ENCODE measurements at regions not wholly inside any gene's neighbourhood (a gene's known extent, or its start where the extent isn't known, plus 50 kb on each side); places are given as distances from the start of the nearest gene placed in this dataset.

DNA sequence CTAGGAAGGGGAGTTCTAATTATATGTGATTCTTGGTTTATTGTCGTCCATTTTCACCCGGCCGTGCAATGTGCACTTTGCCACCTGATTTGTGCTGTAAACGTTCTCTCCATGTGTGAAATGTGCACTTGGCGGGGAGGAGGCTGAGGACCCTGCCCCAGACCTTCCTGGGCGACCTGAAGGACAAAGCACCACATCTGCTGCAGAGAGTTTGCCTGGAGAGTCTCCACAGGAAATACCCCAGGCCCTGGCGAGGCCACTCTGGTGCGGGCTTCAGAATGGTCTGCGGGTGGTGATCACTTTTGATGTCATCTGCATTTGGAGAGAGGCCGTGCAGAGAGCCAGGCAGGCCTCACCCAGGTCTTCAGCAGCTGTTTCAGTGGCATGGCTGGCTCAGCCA is 224.7 kb downstream of the BRD1 start:
- DNase-seq, result no peak

DNA sequence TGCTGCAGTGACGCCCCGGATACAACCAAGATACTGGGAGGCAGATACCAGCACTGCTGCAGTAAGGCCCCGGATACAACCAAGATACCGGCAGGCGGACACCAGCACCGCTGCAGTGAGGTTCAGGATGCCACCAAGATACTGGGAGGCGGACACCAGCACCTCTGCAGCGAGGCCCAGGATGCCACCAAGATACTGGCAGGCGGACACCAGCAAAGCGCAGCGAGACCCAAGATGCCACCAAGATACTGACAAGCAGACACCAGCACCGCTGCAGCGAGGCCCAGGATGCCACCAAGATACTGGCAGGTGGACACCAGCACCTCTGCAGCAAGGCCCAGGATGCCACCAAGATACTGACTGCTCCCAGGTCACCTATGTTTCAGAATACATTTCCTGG is 225.2 kb downstream of the BRD1 start:
- no peak for DNase-seq

DNA sequence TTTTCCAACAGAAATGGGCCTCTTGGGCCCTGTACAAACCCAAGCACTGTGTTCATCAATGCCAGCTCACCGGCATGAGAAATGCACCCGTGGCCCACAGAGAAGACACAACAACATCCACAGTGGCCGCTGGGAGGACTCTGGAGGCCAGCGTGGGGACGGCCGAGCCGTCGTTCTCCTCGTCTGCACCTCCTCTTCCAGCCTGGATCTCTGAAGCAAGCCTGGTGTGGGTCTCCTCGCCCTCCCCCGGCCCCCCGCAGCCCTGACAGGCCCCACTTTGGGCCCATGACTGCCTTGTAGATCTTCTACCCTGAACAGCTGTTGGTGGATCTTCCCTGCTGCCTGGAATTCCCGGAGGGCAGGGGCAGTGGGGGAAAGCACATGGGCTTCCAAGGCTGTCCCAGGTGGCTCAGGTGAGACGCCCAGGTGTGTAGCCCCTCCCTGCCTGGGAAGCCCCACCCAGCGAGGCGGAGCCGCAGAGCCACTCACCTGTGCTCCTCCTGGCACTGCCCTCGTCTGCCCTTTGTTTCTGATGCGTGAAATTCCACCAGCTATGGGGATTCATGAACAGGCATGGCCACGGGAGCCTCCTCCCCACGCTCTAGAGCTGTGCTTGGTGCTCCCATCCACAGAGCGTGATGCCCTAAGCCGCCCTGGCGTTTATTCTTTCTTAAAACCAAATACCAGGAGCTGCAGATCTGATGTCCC is 225.9 kb downstream of the BRD1 start:
- DNase-seq, result no peak

DNA sequence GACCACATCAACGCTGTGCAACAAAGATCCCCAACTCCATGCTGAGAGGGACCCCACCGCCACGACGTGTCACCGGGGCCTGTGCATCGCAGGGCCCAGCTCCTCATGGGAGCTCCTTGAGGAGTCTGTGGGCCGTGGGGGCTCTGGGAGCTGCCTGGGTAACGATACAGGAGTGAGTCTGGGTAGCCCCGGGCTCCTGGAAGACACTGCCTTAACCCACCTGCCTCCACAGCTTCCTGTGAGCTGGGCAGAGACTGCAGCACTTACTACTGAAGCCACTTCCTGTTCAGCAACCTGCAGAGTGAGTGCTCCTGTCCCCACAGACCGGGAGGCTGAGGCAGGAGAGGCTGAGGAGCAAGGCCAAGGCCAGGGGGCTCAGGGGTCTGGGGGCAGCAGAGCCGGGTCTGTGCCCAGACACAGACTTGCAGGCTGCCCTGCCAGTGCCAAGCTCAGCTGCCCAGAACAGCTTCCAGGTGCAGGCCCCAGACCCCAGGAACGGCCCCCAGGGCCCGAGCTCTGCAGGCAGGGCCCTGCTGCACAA is 226.7 kb downstream of the BRD1 start:
- no peak for DNase-seq

DNA sequence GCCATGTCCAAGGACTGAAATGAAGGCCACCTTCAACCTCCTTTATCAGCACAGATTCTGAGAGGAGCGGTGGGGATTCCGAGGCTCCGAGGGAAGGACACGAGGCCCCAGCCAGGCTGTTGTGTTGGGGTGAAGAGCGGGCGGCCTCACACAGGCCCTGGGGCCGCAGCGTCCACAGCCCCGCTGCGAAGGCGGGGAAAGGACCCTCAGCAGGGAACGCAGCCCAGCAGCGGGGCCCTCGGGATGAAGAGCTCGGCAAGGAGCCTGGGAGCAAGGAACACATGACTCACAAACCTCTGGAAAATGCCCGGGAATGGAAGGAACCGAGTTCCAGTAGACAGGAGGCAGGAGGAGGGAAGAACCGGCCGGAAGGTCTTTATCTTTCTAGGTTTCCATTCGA is 227.2 kb downstream of the BRD1 start:
- no peak for DNase-seq

DNA sequence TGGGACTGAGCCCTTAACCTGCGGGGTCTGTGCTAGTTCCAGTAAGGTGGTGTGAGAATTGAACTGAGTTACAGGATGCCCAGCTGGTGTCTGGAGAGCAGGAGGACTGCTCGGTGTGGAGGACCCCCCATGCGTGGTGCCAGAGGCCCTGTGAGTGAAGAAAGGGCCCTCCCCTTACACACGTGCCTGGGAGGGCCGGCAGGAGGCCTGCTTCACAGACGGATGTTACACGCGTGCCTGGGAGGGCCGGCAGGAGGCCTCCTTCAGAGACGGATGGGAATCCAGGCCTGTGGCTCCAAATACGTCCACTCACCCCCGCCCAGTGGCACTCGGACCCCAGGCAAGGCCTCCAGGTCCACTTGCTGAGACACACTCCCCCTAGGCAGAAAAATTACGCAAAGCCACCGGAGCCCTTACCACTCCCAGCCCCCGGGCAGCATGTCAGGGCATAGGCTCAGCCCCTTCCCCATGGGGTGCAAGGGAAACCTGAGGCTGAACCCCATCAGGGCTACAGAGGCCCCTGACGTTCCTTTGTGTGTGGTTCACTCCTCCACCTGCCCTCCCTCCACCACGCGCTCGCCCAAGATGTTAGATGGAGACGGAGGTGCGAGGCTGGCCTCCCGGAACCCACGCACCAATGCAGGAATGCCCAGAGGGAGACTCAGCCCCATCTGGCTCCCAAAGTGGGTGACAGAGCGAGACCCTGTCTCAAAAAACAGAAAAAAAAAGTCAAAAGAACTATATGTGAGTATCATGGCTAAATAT is 227.8 kb downstream of the BRD1 start:
- no peak for DNase-seq

GRCh38 chr22:49599039-49599438 is 228.6 kb downstream of the BRD1 start:
- DNase-seq, result no peak

DNA sequence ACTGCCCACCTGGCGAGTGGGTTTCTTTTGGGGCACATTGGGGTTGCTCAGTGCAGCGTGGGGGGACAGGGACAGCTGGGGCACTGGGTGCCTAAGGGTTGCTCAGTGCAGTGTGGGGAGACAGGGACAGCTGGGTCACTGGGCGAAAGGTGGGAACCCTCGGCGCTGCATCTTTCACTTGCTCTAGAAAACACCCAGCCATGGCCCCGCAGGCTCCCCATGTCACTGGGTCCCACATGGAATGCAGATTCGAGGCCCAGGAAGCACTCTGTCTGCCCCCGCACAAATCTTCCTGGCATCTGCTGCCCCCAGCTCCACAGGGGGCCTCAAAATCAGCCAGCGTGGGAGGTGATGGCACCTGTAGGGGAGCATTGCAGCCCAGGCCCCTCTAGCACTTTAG is 229.3 kb downstream of the BRD1 start:
- DNase-seq, result no peak

GRCh38 chr22:49597428-49598039 is 230.1 kb downstream of the BRD1 start:
- DNase-seq, result no peak

DNA sequence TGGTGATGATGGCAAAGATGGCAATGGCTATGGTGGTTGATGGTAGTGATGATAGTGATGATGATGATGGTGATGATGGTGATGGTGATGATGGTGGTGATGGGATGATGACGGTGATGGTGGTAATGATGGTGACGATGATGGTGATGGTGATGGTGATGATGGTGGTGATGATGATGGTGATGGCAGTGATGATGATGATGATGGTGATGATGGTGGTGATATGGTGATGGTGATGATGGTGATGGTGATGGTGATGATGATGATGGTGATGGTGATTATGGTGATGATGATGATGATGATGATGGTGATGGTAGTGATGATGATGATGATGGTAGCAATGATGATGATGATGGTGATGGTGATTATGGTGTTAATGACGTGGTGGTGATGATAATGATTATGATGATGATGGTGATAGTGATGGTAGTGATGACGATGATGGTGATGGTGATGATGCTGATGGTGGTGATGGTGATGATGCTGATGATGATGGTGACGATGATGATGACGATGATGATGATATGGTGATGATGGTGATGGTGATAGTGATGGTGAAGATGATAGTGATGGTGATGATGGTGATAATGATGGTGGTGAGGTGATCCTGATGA is 232.1 kb downstream of the BRD1 start:
- DNase-seq, result no peak

DNA sequence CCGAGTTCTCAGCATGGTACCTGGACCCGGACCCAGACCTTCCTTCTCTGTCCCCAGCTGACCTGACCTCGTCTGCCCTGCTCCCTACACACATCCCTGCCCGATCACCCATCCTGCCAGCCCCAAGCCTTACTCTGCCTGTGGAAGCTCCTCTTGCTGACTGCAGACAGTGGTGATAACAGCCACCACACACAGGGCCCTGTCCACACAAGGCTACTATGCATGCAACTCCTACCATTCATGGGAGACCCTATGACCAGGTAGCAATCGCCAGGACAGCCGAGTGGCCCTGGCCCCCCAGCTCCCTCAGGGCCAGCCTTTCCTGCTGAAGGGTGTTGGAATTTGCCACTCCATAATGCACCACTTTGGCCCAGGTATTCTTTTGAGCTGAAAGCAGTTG is 233.6 kb downstream of the BRD1 start:
- DNase-seq, result no peak

DNA sequence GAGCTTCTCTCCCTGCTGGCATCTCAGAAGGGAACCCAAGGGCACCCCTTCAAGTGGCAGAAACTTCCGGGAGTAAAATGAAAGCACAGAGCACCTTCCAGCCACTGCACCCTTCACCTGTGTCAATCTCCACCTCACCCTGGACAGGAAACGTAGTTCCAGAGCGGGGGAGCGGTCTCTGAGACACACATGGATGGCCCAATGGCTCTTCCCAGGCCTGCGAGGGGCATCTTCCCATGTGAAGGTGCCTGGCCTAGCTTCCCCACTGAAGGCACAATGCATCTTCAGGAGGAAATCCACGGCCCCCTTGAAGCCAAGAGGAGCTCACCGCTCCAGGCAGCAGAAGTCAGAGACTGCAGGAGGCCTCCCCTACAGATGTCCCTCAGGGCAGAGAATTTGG is 234.2 kb downstream of the BRD1 start:
- DNase-seq, result no peak

DNA sequence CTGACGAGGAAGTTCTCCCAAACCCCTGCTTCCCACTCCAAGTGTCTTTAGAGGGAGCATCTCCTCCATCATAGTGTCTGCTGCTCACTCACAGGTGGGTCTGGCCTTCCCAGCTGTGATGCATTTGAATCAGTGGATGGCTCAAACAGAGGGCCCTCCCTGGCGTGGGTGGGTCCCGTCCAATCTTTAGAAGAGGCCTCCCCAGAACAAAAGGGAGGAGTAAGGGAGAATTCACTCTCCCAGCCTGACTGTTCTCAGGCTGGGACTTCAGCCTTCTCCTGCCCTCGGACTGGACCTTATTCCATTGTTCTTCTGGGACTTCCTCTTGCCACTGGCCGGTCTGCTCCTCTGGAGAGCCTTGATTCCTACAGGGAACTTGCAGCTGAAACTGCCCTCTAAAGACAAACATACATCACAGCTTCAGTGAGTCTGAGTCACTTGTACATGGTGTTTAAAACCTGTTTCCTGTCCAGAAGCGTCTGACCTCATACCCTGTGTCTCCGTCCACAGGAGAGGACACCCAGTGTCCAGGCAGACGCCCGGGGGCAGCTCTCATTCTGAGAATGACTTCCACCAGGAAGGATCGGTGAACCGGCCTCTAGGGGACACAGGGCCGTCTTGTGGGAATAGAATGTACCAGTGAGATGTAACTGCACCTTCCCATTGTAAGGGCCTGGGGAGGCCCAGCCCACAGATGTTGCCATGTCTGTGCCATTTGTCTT is 234.7 kb downstream of the BRD1 start:
- DNase-seq, result no peak

GRCh38 chr22:49590851-49591445 is 236.7 kb downstream of the BRD1 start:
- no peak for DNase-seq

- no peak for DNase-seq
Measured at GRCh38 chr22:49590381-49590780, 237.3 kb downstream of the BRD1 start.

GRCh38 chr22:49589811-49590210 is 237.9 kb downstream of the BRD1 start:
- no peak for DNase-seq

DNA sequence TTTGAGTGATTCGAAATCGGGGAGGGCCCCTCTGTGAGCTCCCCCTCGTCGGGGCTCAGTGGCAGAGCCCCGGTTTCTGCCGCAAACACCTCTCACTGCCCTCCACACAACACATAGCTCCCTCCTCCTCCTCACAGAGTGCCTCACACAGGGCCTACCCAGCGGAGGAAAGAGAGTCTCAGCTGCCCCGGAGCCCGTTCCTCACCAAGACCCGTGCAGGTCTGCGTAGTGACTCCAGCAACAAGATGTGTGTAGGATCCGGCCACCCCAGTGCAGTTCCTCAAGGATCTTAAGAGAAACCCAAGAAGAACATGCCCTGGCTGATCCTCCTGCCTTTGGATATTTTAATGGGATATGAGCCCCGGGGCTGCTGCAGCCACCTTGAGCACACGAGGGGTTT is 238.4 kb downstream of the BRD1 start:
- DNase-seq, result no peak

- no peak for DNase-seq
Measured at GRCh38 chr22:49588739-49589138, 238.9 kb downstream of the BRD1 start.

GRCh38 chr22:49587987-49588386 is 239.7 kb downstream of the BRD1 start:
- DNase-seq, result no peak

GRCh38 chr22:49587421-49587820 is 240.3 kb downstream of the BRD1 start:
- DNase-seq, result no peak

DNA sequence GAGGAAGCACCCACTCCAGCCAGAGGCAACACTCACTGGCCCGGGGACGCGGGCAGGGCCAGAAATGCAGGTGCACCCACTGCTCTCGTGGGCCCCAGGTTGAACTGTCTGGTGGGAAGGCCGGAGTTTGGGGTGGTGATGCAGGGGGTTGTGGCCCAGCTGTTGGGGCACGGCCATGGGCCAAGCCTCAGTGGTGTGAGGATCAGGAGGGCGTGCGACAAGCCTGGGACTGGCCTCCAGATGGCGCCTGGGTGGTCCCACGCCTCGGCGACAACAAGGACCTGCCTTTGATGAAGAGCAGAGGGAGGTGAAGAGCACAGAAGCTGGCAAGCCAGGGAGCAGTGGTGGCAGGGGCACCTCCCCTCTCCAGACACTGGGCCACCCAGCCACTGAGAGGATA is 240.8 kb downstream of the BRD1 start:
- no peak for DNase-seq

DNA sequence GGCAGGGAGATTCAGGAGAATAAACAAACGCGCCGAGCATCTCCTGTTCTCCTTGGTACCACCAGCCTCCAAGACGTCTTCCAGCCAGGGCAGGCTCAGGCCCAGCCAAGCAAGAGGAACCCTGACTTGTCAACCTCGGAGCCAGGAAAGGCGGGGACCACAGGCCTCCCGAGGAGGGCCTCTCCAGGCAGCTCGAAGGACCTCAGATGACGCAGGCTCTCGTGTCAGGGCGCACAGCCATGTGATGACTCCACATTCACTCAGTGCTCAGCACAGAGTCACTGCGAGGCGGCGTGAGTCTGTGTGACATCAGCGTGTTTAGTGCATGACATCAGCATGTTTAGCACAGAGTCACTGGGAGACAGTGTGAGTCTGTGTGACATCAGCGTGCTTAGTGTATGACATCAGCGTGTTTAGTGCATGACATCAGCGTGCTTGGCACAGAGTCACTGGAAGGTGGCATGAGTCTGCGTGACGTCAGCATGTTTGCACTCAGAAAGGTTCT is 241.4 kb downstream of the BRD1 start:
- DNase-seq, result no peak

Data from skin of body (tissue), 1 donor.